PFSK-1 (cell line): ENCODE measurements at regions not wholly inside any gene's neighbourhood (a gene's known extent, or its start where the extent isn't known, plus 50 kb on each side); places are given as distances from the start of the nearest gene placed in this dataset.

Experiments
- FOXP2 ChIP-seq: optimal IDR thresholded peaks from 2 replicates; pipeline ENCODE3; 2011; ENCODE audit warnings: borderline replicate concordance, control low read depth, inconsistent platforms; ENCODE audit not compliant: insufficient read depth; ENCODE audit errors: extremely low read length, extremely low read depth
- POLR2AphosphoS5 ChIP-seq: IDR thresholded peaks from 2 replicates; pipeline ENCODE4 v1.6.1; 2012; ENCODE audit warnings: low read depth, mild to moderate bottlenecking, control low read depth, low read length, moderate library complexity
- SIN3A ChIP-seq: IDR thresholded peaks from 2 replicates; pipeline ENCODE4 v1.6.1; 2012; ENCODE audit warnings: mild to moderate bottlenecking, low read length, moderate library complexity, borderline replicate concordance; ENCODE audit not compliant: insufficient read depth
- TAF1 ChIP-seq: IDR thresholded peaks from 2 replicates; pipeline ENCODE4 v1.6.1; 2012; ENCODE audit warnings: low read length, control low read depth, borderline replicate concordance; ENCODE audit not compliant: insufficient read depth
- TF ChIP-seq, protein P1 (sequence below), 2 experiments: IDR thresholded peaks; 2 replicates each; pipeline versions ENCODE4 v1.6.1 to v1.8.0; 2011 to 2012; ENCODE audit warnings: low read depth in 2 of 2, low read length in 2 of 2, control low read depth in 1 of 2, inconsistent platforms in 1 of 2, mild to moderate bottlenecking in 1 of 2, moderate library complexity in 1 of 2; ENCODE audit not compliant: insufficient read depth in 1 of 2

DNA sequence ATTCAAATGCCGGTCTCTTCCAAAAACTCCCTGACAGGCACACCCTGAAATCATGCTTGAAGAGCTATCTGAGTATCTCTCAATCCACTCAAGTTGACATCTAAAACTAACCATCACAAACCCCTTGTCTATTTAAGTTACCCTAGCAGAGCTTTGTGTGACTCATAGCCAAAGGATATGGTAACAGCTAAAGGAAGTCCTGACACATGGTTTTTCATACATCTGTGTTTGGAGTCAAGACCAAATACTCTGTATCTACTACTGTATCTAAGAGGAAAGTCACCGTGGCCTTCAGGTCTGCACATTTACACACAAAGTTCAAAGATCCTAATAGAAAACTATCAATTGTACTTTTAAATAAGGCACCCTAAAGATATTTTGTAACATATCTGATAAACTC, 239.6 kb upstream of the VCX start:
- TF ChIP-seq SIN3A (no peak), POLR2AphosphoS5 (no peak), FOXP2 (no peak), TAF1 (no peak)
- TF ChIP-seq, protein P1, sequence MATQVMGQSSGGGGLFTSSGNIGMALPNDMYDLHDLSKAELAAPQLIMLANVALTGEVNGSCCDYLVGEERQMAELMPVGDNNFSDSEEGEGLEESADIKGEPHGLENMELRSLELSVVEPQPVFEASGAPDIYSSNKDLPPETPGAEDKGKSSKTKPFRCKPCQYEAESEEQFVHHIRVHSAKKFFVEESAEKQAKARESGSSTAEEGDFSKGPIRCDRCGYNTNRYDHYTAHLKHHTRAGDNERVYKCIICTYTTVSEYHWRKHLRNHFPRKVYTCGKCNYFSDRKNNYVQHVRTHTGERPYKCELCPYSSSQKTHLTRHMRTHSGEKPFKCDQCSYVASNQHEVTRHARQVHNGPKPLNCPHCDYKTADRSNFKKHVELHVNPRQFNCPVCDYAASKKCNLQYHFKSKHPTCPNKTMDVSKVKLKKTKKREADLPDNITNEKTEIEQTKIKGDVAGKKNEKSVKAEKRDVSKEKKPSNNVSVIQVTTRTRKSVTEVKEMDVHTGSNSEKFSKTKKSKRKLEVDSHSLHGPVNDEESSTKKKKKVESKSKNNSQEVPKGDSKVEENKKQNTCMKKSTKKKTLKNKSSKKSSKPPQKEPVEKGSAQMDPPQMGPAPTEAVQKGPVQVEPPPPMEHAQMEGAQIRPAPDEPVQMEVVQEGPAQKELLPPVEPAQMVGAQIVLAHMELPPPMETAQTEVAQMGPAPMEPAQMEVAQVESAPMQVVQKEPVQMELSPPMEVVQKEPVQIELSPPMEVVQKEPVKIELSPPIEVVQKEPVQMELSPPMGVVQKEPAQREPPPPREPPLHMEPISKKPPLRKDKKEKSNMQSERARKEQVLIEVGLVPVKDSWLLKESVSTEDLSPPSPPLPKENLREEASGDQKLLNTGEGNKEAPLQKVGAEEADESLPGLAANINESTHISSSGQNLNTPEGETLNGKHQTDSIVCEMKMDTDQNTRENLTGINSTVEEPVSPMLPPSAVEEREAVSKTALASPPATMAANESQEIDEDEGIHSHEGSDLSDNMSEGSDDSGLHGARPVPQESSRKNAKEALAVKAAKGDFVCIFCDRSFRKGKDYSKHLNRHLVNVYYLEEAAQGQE (IDR thresholded peaks at IDR 0.05; ENCODE audit: insufficient read depth in 1 of 2, low read depth in 2 of 2, low read length in 2 of 2) = no peak

DNA sequence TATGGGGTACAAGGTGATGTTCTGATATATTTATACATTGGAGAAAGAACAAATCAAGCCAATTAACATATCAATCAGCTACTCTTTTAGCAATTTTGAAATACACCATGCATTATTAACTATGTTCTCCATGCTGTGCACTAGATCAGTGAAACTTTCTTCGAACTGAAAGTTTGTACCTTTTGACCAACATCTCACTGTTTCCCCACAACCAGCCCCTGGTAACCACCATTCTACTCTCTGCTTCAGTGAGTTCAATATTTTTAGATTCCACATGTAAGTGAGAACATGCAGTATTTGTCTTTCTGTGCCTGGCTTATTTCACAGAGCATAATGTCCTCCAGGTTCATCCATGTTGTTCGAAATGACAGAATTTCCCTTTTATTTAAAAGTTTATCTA, 246.1 kb upstream of the VCX start:
- TF ChIP-seq POLR2AphosphoS5 = no peak
- no peak for TF ChIP-seq FOXP2
- no peak for TF ChIP-seq SIN3A
- no peak for TF ChIP-seq TAF1
- TF ChIP-seq, protein P1 (IDR thresholded peaks at IDR 0.05; ENCODE audit: insufficient read depth in 1 of 2, low read depth in 2 of 2, low read length in 2 of 2) = no peak

DNA sequence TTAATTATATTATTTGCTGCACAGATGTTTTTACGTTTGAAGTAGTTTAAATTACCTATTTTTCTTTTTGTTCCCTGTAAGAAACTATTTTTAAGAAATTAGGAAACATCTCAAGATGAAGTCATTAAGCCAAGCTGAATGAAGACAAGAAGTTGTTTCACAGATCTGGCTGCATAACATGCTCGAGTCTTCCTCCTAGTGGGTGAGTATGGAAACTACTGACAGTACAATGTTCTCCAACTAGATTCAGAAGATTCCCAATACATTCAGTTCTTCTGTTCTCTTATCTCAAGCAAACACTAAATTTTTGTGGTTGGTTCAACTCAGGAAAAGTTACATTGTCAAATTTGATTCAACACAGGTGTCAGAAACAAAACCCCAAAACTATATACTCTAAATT, 256.8 kb upstream of the VCX start:
- TF ChIP-seq SIN3A (no peak), TAF1 (no peak), FOXP2 (no peak), POLR2AphosphoS5 (no peak)
- TF ChIP-seq, protein P1 (IDR thresholded peaks at IDR 0.05; ENCODE audit: insufficient read depth in 1 of 2, low read depth in 2 of 2, low read length in 2 of 2) = no peak

DNA sequence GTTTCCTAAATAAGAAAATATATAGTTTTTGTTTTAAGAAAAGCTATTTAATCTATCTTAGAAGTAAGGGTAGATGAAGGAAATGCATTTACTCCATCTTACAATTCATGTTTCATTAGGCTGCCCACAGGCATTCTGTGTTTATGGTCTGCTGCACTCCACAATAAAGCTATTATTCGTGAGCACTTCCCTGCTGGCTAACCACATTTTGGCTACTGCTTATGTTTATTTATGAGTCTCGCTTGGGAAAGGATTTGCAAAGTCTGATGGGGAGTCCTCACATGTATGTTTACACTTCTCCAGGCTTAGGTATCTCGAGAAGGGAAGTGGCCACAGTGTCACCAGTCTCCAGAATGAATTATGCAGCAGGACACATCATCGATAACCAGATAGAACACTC, 260.8 kb upstream of the VCX start:
- TF ChIP-seq, protein P1 (IDR thresholded peaks at IDR 0.05; ENCODE audit: insufficient read depth in 1 of 2, low read depth in 2 of 2, low read length in 2 of 2) = no peak
- TF ChIP-seq FOXP2 (no peak), TAF1 (no peak), POLR2AphosphoS5 (no peak), SIN3A (no peak)

DNA sequence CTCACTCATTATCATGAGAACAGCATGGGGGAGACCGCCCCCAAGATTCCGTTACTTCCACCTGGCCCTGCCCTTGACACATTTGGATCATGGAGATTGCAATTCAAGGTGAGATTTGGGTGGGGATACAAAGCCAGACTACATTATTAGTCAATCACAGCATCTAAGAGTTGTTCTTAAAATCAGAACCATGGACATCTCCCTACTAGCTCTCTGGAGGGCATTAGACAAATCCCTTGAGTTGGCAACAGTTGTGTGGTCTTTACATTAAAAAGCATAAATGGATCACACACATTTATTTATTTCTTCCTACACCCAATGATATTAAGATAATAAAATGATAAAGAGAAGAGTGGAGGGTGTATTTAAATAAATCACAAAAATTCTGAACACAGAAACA, 262.8 kb upstream of the VCX start:
- TF ChIP-seq, protein P1 (IDR thresholded peaks at IDR 0.05; ENCODE audit: insufficient read depth in 1 of 2, low read depth in 2 of 2, low read length in 2 of 2) = peak in 1 of 2 experiments; percentile 87; a peak in 2 of 4 replicates
- no peak for TF ChIP-seq SIN3A
- no peak for TF ChIP-seq FOXP2
- TF ChIP-seq TAF1 = no peak
